ENCODE measurements at regions not wholly inside any gene's neighbourhood (a gene's known extent, or its start where the extent isn't known, plus 50 kb on each side); places are given as distances from the start of the nearest gene placed in this dataset.

GRCh38 chr6:12229332-12229731 is 60.8 kb upstream of the EDN1 start:
- TF ChIP-seq REST (IDR thresholded peaks at IDR 0.05; ENCODE audit: insufficient read depth in 1 of 2, low read depth in 2 of 2, low read length in 1 of 2) (no peak), POLR2AphosphoS5 (IDR thresholded peaks at IDR 0.05; ENCODE audit: low read depth, low read length) (no peak), TCF7L2 (IDR thresholded peaks at IDR 0.05; ENCODE audit: low read depth, low read length) (no peak)
- TF ChIP-seq, protein P1, sequence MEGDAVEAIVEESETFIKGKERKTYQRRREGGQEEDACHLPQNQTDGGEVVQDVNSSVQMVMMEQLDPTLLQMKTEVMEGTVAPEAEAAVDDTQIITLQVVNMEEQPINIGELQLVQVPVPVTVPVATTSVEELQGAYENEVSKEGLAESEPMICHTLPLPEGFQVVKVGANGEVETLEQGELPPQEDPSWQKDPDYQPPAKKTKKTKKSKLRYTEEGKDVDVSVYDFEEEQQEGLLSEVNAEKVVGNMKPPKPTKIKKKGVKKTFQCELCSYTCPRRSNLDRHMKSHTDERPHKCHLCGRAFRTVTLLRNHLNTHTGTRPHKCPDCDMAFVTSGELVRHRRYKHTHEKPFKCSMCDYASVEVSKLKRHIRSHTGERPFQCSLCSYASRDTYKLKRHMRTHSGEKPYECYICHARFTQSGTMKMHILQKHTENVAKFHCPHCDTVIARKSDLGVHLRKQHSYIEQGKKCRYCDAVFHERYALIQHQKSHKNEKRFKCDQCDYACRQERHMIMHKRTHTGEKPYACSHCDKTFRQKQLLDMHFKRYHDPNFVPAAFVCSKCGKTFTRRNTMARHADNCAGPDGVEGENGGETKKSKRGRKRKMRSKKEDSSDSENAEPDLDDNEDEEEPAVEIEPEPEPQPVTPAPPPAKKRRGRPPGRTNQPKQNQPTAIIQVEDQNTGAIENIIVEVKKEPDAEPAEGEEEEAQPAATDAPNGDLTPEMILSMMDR (IDR thresholded peaks at IDR 0.05) = no peak
